Sigmoid colon (tissue), 6 donors: ENCODE measurements at regions not wholly inside any gene's neighbourhood (a gene's known extent, or its start where the extent isn't known, plus 50 kb on each side); places are given as distances from the start of the nearest gene placed in this dataset.
"Not testable (repeated sequence)": the region's sequence is repeated elsewhere in the genome, so short reads cannot be mapped to it uniquely, and the experiment has no call there.

ENCODE experiments used
- DNase-seq: peaks from one replicate; pipeline ENCODE4 v3.0.0-alpha.2; 2019
- H3K27ac ChIP-seq, 4 donors: fragments of 200-600 bp; sonication (generic); one replicate each; pipeline ENCODE4 v1.5.1; 2016 to 2019; ENCODE audit warnings: mild to moderate bottlenecking in 1 of 4
- H3K27me3 ChIP-seq, 3 donors: fragments of 200-600 bp; sonication (generic); one replicate each; pipeline ENCODE4 v1.5.1; 2019; ENCODE audit warnings: mild to moderate bottlenecking in 1 of 3
- H3K36me3 ChIP-seq, 4 donors: fragments of 200-600 bp; sonication (generic); one replicate each; pipeline ENCODE4 v1.5.1; 2016 to 2019
- H3K4me1 ChIP-seq, 4 donors: fragments of 200-600 bp; sonication (generic); one replicate each; pipeline ENCODE4 v1.5.1; 2017 to 2019
- H3K4me3 ChIP-seq, 4 donors: fragments of 200-600 bp; sonication (generic); one replicate each; pipeline ENCODE4 v1.5.1; 2017 to 2019; ENCODE audit warnings: mild to moderate bottlenecking in 2 of 4, moderate library complexity in 1 of 4
- H3K9me3 ChIP-seq, 4 donors: fragments of 200-600 bp in 3 of 4; sonication (generic) in 3 of 4; one replicate each; pipeline versions ENCODE4 v1.5.1 to v1.6.1; 2013 to 2019
- EP300 ChIP-seq, 4 donors: sonication (generic); formaldehyde crosslinking; IDR thresholded peaks; one replicate each; pipeline ENCODE4 v1.6.1; 2017; ENCODE audit warnings: antibody characterized with exemption in 4 of 4
- POLR2A ChIP-seq, 2 donors: fragments of 450-650 bp; IDR thresholded peaks; one replicate each; pipeline ENCODE4 v1.6.1; 2016; ENCODE audit warnings: antibody characterized with exemption in 2 of 2, mild to moderate bottlenecking in 2 of 2, moderate library complexity in 2 of 2
- POLR2AphosphoS5 ChIP-seq, 4 donors: sonication (generic); formaldehyde crosslinking; IDR thresholded peaks; one replicate each; pipeline ENCODE4 v1.6.1; 2017; ENCODE audit warnings: antibody characterized with exemption in 4 of 4
- WGBS, 2 donors: extraction: QIAGEN DNeasy Blood & Tissue Kit; methylation state at CpG; one replicate each; pipeline ENCODE4 v1.1.7; 2013; 5-methylcytosine and 5-hydroxymethylcytosine counted together
- intact Hi-C: fragments of 100-400 bp; cut with DNase I; formaldehyde crosslinking; loops from one replicate; pipeline ENCODE4 v1.15.1; 2023
- TF ChIP-seq, protein P1 (sequence below), 4 experiments: fragments of 450-650 bp in 3 of 4; fragments of 200-600 bp in 1 of 4; IDR thresholded peaks; one replicate each; pipeline ENCODE4 v1.5.1; 2016 to 2019; ENCODE audit warnings: antibody characterized with exemption in 4 of 4, mild to moderate bottlenecking in 3 of 4, moderate library complexity in 2 of 4
- donor health status: healthy with polysubstance abuse.
- donor health status: healthy.

DNA sequence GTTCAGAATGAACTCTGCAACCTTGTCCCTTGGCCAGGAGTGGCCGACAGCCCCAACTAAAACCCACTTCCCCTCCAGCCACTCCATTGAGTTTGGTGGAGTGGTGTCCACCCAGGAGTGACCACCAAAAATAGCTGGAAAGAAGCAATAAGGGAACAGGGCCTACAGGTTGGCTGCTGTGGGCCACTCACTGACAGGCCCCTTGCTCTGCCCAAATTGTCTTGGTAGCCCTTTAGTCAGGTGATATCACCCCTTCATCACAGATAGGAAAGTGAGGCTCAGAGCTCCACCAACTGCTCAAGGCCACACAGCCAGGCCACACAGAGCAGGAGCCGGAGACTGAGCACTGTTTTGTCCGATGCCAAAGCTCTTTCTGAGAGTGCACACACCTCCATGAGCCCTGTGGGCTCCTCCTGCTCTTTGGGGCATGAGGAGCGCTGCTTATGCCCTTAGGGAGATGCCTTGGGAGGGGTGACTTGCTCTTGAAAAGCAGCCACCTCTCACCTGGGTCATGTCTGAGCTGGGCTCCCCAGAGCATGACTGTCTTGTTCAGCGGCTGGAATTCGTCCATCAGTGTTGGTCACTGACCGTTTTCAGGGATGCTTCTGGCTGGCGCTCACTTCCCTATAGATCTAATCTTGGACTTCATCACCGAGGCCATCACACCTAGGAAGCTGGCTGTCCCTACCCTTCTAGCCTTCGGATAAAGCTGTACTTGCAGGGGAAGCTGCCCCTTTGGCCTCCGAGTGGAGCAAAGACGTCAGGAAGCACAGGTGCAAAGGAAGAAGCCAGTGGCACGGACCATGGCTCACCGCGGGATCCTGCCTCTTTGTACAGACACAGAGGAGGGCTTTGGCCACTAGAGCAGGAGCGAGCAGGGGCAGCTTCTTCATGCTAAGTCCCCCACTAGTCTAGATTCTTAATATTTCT is 186.0 kb upstream of the ZNF469 start:
- H3K27me3 ChIP-seq: no peaks in the 10 kb centered on the region
- no peak overlapping the region for H3K27ac ChIP-seq
- peak; percentile 46 for DNase-seq
- intact Hi-C loops: loop anchor here (5.0 kb wide), 1 partner anchor 186 kb away; the partner anchor contains the start of gene ZNF469
- H3K36me3 ChIP-seq: no peaks in the 10 kb centered on the region
- WGBS, 2 donors: 88 to 89% methylated on average over 16 of the region's 16 CpGs
- no peaks in the 10 kb centered on the region for H3K4me1 ChIP-seq
- H3K4me3 ChIP-seq: no peak overlapping the region
- H3K9me3 ChIP-seq: no peaks in the 10 kb centered on the region
- TF ChIP-seq EP300 (IDR thresholded peaks at IDR 0.05) (no peak), POLR2A (IDR thresholded peaks at IDR 0.05) (no peak)

DNA sequence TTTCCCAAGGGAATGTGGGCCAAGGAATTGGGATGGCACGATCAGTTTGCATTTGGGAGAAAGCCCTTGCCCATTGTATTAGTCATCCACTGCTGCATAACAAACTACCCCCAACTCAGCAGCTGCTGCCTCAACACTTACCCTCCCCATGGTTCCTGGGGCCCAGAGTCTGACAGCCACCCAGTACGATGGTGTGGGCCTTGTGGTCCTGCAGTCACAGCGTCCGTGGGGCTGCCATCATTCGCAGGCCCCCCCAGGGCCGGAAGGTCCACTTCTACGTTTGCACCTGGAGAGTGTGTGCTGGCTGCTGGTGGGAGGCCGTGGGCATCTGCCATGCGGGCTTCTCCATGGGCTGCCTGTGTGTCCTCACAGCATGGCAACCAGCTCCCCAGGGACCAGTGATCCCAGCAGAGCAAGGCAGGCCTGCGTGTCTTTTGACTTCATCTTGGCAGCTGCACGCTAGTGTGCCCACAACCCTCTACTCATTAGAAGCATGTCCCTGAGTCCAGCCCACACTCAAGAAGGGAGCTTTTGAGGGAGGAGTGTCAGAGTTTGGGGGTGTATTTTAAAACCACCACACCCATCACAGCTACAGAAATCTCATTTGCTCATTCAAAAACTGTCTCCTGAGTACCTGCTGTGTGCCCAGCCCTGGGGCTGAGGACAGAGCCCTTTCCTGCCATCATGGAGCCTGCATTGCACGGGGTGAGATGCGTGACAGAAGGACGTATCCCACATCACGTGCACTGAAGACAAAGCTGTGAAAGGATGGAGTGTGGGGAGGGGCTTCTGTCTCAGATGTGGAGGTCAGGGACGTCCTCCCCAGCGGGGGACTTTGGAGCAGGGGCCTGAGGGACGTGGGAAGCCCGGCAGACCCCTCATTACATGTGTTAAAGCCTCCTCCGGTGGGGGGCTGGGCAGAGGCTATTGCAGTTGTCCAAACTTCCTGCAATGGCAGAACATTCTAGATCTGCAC is 185.0 kb upstream of the ZNF469 start:
- Histone ChIP-seq H3K4me3 (no peak overlapping the region), H3K36me3 (no peaks in the 10 kb centered on the region)
- intact Hi-C loops: loop anchor here (5.0 kb wide), 1 partner anchor 185 kb away; the partner anchor contains the start of gene ZNF469

DNA sequence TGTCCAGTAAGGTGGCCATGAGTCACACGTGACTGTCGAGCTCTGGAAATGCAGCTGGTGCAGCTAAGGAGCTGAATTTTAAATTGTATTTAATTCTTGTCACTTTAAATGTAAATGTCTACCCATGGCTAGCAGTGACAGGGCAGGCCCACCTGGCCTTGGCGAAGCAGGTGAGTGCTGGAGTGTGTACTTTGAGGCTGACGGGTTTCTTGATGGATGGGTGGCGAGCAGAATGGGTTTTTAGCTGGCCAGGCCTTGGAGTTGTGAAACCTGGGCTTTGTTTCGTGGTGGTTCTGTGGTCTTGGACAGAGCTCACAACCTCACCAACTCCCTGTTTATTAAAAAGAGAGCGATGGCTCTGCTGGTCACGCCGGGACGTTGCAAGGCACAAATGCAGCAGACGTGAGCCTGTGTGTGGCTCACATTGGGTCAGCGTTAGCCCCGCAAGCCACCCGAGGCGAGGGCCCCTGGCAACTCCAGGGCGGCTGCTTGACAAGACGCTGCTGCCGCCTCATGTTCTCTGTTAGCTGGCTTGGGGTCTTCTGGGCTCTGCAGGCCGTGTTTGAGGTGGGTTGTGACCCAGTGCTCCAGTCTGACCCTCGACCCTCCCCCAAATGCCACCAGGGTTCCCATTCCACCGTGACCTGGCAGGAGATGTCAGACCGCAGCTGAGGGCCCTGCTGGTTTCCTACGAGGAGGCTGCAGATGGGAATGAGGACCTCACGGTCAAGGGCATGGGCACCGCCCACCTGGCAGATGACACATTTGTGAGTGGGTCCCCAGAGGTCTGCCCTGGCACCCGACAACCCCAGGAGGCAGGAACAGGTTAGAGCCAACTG is 184.1 kb upstream of the ZNF469 start:
- not testable (repeated sequence) for DNase-seq, H3K27ac ChIP-seq, H3K36me3 ChIP-seq, H3K4me3 ChIP-seq, H3K9me3 ChIP-seq, H3K27me3 ChIP-seq, H3K4me1 ChIP-seq
- WGBS, 2 donors: 86 to 88% methylated on average over 23 to 25 of the region's 26 CpGs
- intact Hi-C loops: loop anchor here (5.0 kb wide), 1 partner anchor 184 kb away; the partner anchor contains the start of gene ZNF469

More for the DNA sequence above, 185.0 kb upstream of the ZNF469 start:
- Histone ChIP-seq H3K4me1 (no peaks in the 10 kb centered on the region), H3K27me3 (no peaks in the 10 kb centered on the region), H3K27ac (no peak overlapping the region), H3K9me3 (no peaks in the 10 kb centered on the region)
- 87 to 88% methylated on average over 20 of the region's 20 CpGs for WGBS, 2 donors
- TF ChIP-seq, protein P1, sequence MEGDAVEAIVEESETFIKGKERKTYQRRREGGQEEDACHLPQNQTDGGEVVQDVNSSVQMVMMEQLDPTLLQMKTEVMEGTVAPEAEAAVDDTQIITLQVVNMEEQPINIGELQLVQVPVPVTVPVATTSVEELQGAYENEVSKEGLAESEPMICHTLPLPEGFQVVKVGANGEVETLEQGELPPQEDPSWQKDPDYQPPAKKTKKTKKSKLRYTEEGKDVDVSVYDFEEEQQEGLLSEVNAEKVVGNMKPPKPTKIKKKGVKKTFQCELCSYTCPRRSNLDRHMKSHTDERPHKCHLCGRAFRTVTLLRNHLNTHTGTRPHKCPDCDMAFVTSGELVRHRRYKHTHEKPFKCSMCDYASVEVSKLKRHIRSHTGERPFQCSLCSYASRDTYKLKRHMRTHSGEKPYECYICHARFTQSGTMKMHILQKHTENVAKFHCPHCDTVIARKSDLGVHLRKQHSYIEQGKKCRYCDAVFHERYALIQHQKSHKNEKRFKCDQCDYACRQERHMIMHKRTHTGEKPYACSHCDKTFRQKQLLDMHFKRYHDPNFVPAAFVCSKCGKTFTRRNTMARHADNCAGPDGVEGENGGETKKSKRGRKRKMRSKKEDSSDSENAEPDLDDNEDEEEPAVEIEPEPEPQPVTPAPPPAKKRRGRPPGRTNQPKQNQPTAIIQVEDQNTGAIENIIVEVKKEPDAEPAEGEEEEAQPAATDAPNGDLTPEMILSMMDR (IDR thresholded peaks at IDR 0.05): no peak
- TF ChIP-seq EP300 (IDR thresholded peaks at IDR 0.05) (no peak), POLR2A (IDR thresholded peaks at IDR 0.05) (no peak), POLR2AphosphoS5 (IDR thresholded peaks at IDR 0.05) (no peak)
- peak; percentile 48 for DNase-seq

DNA sequence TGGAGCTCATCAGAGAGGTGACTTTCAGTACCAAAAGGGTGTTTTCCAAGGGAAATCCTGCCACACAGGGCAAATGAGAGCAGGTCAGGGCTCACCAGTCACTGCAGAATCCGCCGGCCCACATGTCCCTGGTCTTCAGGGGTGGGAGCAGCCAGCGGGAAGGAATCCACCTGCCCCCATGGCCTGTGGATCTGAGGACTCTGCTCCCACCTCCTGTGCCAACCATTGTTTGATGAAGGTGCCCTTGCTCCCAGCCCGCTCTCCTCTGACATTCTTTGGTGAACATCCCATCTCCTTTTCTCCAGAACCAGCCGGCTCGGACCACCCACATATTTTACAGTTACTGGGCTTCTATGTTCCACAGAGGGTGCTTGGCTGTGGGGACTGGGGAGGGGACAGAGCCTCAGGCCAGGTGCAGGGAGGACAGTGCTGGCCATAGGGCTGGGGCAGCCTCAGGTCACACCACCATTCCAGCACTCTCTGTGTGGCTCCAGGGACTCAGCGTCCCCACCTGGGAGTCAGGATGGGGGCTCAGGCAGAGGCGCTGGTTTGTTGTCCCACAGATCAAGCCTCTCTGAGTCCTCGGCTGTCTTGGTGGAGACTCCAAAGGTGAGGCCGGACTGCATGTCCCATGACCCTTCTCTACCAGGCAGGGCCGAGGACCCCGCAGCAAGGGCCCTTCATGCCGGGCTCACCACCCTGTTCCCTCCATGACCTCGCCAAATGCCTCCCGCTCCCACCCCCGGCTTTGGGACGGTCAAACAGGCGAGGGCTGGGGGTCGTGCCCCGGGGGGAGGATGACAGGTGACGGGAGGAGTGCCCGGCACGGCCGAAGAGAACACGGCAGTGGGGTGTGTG is 183.2 kb upstream of the ZNF469 start:
- not testable (repeated sequence) for H3K4me3 ChIP-seq, H3K4me1 ChIP-seq, H3K9me3 ChIP-seq, H3K27me3 ChIP-seq, H3K27ac ChIP-seq, H3K36me3 ChIP-seq
- 84 to 90% methylated on average over 24 to 25 of the region's 25 CpGs for WGBS, 2 donors
- intact Hi-C loops: loop anchor here (5.0 kb wide), 1 partner anchor 183 kb away; the partner anchor contains the start of gene ZNF469
- peak; percentile 46 for DNase-seq

DNA sequence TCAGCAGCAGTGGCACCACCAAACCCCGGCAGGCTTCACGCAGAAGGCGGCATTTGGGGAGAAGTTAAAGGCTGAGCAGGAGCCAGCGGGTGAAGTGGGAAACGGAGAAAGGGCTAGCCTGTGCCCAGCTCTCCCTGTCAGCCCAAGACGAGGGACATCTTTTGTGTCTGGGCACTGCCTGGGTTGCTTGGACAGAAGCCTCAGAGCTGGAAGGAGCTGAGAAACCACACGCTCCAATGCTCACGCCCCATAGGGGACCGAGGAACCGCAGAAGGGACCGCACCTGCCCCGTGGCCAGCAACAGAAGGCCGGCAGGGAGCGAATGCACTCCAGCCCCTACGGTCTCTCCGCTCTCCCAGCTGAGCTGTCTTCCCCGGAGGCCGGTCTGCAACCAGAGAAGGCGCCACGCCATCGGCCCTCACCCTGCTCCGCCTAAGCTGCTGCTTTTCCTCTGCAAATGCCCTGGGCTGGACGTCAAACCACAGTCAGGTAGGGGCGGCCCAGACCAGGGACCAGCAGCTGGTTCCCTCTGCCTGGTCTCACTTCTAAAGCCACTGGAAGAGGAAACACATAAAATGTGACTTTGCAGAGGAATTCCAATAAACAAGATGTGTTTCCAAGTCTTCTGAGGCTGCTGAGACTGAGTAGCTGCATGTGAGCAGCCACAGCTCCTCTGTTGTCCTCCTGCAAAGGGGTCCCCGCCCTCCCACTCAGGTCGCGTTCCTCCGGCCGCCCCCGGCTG is 182.4 kb upstream of the ZNF469 start:
- H3K9me3 ChIP-seq, H3K36me3 ChIP-seq, H3K27ac ChIP-seq, intact Hi-C loops, H3K4me1 ChIP-seq, H3K27me3 ChIP-seq, H3K4me3 ChIP-seq: not testable (repeated sequence)
- peak; percentile 61 for DNase-seq
- WGBS, 2 donors: 70 to 72% methylated on average over 29 of the region's 30 CpGs
